ENCODE measurements at regions not wholly inside any gene's neighbourhood (a gene's known extent, or its start where the extent isn't known, plus 50 kb on each side); places are given as distances from the start of the nearest gene placed in this dataset.

DNA sequence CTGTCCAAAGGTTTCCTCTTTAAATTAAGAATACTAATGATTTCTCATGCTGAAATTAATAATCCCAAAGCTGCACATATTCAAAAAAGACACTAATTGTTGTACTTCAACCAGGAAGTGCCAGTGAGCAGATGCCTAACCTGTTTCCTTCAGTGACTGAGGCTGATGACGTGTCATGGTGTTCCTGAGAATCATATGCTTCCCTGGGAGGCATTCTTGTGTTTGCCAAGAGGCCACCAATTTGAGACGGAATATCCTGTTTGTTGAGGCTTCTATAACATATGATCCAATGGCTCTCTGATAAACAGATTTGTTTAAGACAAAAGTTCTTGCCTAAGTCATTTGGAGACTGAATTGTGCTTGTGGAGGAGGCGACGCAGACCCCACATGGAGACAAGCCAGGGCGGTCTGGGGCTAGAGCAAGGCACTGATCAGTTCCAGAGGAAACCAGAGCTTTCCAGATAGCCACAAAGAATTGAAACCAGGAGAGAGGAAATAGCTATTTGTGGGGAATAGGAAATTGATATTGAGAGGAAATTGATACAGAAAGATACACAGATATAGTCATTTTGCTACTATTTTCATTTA, 66.4 kb upstream of the ZNF608 start:
- TF ChIP-seq POLR2A (IDR thresholded peaks at IDR 0.05) = no peak
- TF ChIP-seq, protein P1, sequence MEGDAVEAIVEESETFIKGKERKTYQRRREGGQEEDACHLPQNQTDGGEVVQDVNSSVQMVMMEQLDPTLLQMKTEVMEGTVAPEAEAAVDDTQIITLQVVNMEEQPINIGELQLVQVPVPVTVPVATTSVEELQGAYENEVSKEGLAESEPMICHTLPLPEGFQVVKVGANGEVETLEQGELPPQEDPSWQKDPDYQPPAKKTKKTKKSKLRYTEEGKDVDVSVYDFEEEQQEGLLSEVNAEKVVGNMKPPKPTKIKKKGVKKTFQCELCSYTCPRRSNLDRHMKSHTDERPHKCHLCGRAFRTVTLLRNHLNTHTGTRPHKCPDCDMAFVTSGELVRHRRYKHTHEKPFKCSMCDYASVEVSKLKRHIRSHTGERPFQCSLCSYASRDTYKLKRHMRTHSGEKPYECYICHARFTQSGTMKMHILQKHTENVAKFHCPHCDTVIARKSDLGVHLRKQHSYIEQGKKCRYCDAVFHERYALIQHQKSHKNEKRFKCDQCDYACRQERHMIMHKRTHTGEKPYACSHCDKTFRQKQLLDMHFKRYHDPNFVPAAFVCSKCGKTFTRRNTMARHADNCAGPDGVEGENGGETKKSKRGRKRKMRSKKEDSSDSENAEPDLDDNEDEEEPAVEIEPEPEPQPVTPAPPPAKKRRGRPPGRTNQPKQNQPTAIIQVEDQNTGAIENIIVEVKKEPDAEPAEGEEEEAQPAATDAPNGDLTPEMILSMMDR (IDR thresholded peaks at IDR 0.05) = no peak
